ENCODE measurements at regions not wholly inside any gene's neighbourhood (a gene's known extent, or its start where the extent isn't known, plus 50 kb on each side); places are given as distances from the start of the nearest gene placed in this dataset.
A peak's percentile ranks its signal among the peaks of the same experiment; 100 is the strongest.

DNA sequence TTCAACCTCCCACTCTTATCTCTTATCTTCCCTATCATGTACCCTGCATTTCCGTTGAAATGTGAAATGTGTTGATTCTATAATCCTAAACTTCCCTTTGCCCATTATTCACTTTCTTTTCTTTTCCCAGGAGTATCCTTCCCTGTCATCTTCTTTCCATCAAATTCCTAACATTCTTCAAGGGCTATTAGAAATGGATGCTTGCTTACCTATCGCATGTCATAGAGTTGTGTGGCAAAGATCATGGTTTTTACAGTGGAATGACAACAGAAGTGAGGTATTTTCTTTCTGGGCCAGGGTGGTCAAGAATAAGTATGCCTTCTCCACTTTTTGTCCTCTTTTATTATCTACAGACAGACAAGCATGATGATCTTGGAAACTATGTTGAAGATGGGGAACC is 124.4 kb upstream of the SLC5A12 start:
- H3K4me3 ChIP-seq (ENCODE audit: low read length) = no peak overlapping the region
- no peak for DNase-seq (ENCODE audit: low read depth)
- TF ChIP-seq, protein P1, sequence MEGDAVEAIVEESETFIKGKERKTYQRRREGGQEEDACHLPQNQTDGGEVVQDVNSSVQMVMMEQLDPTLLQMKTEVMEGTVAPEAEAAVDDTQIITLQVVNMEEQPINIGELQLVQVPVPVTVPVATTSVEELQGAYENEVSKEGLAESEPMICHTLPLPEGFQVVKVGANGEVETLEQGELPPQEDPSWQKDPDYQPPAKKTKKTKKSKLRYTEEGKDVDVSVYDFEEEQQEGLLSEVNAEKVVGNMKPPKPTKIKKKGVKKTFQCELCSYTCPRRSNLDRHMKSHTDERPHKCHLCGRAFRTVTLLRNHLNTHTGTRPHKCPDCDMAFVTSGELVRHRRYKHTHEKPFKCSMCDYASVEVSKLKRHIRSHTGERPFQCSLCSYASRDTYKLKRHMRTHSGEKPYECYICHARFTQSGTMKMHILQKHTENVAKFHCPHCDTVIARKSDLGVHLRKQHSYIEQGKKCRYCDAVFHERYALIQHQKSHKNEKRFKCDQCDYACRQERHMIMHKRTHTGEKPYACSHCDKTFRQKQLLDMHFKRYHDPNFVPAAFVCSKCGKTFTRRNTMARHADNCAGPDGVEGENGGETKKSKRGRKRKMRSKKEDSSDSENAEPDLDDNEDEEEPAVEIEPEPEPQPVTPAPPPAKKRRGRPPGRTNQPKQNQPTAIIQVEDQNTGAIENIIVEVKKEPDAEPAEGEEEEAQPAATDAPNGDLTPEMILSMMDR (IDR thresholded peaks at IDR 0.05; ENCODE audit: insufficient read depth, low read depth, low read length, missing control alignments) = no peak

DNA sequence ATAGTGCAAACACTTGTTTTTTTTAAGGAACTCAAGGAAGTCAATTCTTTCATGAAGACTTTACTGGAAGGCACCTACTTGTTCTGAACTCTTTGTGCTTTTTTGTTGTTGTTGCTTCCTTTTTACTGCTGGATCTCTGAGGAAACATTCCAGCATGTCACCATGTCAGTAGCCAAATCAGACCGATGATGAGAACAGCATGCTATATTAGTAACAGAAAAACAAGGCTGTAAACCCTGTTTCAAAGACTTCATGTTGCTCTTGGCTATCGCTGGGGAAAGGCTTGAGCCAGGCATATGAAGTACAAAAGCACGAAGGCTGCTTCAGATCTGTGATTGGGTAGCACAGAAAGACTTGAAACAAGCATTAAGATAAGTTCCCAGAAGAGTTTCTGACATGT is 125.6 kb upstream of the SLC5A12 start:
- no peak for DNase-seq (ENCODE audit: low read depth)
- TF ChIP-seq, protein P1 (IDR thresholded peaks at IDR 0.05; ENCODE audit: insufficient read depth, low read depth, low read length, missing control alignments) = no peak
- no peak overlapping the region for H3K4me3 ChIP-seq (ENCODE audit: low read length)

DNA sequence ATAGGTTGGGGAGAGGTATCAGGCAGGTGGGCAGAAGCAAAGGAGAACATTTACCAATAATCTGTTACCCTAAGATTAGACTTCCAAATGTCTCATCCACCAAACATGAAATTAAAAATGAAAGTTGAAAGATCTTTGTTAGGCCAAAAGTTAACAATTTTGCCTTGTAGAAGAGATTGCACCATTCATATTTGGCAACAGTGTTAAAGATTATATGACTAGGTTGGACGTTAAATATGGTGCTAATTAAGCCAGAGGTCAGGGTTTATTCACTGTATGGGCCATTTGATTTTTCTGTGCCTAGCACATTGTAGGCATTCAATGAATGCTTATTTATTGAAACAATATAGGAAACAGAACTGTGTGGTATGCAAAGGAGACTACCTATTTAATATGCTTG is 126.1 kb upstream of the SLC5A12 start:
- TF ChIP-seq, protein P1 (IDR thresholded peaks at IDR 0.05; ENCODE audit: insufficient read depth, low read depth, low read length, missing control alignments) = no peak
- H3K4me3 ChIP-seq (ENCODE audit: low read length) = no peak overlapping the region
- no peak for DNase-seq (ENCODE audit: low read depth)

DNA sequence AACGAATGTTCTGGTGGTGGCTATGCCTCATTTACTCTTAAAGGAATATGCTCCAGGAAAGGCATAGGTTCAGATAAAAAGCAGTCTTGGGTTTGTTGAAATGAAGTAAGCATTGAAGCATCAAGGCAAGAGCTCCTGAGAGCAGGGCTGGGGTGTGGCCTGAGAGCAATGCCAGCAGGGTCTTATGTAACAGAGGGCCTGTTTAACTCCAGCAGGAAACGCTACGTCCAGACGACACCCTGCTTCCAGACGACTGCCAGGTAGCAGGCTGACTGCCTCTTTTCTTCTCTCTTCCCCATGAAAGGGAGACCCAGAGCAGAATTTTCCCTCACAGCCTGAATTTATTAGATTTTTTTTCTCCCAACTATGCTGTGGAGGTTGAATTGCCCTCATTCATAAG is 127.2 kb upstream of the SLC5A12 start:
- TF ChIP-seq, protein P1 (IDR thresholded peaks at IDR 0.05; ENCODE audit: insufficient read depth, low read depth, low read length, missing control alignments) = no peak
- DNase-seq (ENCODE audit: low read depth) = peak; percentile 15
- no peak overlapping the region for H3K4me3 ChIP-seq (ENCODE audit: low read length)

DNA sequence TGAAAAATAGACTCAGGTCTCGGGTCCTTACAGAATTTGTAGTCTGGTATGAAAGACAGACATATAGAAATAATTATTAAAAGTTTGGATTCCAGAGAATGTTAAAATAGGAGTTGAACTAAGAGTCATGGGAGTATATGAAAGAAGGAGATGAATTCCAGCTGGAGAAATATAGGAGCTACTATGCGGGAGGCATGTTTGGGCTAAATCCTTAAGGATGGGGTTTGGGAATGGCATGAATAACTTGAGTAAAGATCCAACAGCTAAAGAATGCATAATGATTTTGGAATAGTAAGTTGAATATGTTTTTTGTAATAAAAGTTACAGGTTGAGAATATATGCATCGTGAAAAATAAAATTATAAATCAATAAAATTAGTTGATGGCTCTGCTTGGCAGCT is 129.4 kb upstream of the SLC5A12 start:
- no peak for DNase-seq (ENCODE audit: low read depth)
- TF ChIP-seq, protein P1 (IDR thresholded peaks at IDR 0.05; ENCODE audit: insufficient read depth, low read depth, low read length, missing control alignments) = no peak
- H3K4me3 ChIP-seq (ENCODE audit: low read length) = no peak overlapping the region

DNA sequence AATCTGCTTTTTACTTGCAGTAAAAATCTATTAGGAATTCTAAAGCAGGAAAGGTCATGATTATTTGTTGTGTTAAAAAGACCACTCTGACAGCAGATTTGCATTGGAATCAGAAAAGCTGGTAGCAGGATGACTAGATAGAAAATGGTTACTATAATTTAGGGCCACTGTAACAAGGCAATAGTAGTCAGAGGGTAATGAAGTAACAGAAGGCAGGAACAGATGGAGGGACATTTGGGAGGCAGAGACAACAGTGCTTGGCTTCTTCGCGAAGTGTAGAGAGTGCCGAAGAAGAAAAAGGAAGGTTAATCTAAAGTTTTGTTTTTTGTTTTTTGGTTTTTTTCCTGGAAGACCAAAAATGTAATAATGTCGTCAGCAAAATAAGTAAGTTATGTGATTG is 129.8 kb upstream of the SLC5A12 start:
- DNase-seq (ENCODE audit: low read depth) = no peak
- no peak overlapping the region for H3K4me3 ChIP-seq (ENCODE audit: low read length)
- TF ChIP-seq, protein P1 (IDR thresholded peaks at IDR 0.05; ENCODE audit: insufficient read depth, low read depth, low read length, missing control alignments) = no peak

DNA sequence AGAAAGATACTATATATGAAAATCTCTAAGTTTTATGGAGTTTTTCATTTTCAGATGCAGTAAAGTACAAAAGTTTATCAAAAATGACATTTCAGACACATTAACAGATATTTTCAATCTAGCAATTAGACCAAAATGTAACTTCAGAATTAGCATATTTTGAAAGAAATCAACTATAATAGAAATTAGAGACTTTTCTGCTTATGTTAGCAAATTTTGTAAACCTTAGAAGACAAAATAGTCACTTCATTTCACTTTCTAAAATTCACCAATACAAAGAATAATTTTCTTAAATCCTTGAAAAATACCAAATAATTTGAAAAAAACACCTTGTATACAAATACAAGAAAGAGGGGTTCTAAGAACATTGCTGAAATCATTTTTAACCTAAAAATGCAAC is 135.8 kb upstream of the FIBIN start:
- H3K4me3 ChIP-seq (ENCODE audit: low read length) = no peak overlapping the region
- DNase-seq (ENCODE audit: low read depth) = no peak
- TF ChIP-seq, protein P1 (IDR thresholded peaks at IDR 0.05; ENCODE audit: insufficient read depth, low read depth, low read length, missing control alignments) = no peak
